ENCODE measurements at regions not wholly inside any gene's neighbourhood (a gene's known extent, or its start where the extent isn't known, plus 50 kb on each side); places are given as distances from the start of the nearest gene placed in this dataset.
A peak's percentile ranks its signal among the peaks of the same experiment; 100 is the strongest.

DNA sequence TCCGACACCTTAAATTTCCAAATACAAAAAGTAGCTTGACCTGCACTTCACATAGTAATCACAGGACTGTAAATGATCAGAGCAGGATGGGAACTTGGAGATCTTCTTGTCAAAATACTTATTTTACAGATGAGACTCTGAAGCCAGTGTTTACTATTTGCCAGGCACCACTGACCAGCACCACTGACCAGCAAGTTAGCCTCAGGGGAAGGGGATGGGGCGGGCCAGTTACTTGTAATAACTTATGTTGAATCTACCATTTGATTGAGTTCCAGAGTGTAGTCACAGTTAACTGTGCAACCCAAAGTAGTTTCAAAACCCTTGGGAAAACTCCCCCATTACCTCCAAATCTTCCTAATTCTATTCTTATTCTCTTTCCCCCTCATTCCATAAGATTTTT, 278.4 kb downstream of the PCNX1 start:
- H3K9ac ChIP-seq (ENCODE audit: low read length), result no peak overlapping the region
- H3K79me2 ChIP-seq (ENCODE audit: low read length), result no peaks in the 10 kb centered on the region
- H3K27ac ChIP-seq (ENCODE audit: low read length), result no peak overlapping the region
- DNase-seq, result no peak
- 0 out of 2 replicates have a peak, but pooled peaks cover 6% of the 10 kb centered on the region for H3K4me1 ChIP-seq (ENCODE audit: insufficient read depth, low read length)
- no peaks in the 10 kb centered on the region for H3K9me2 ChIP-seq (replicated peaks; ENCODE audit: low read length)
- no peak for ATAC-seq
- H2AFZ ChIP-seq (ENCODE audit: low read length), result no peak overlapping the region
- no peaks in the 10 kb centered on the region for H3K36me3 ChIP-seq (ENCODE audit: low read depth, low read length)
- CTCF ChIA-PET, result no interaction called here
- H3K4me3 ChIP-seq (ENCODE audit: low read length), result no peak overlapping the region
- H3K9me3 ChIP-seq (ENCODE audit: low read length), result no peaks in the 10 kb centered on the region
- H4K20me1 ChIP-seq (ENCODE audit: low read length), result no peaks in the 10 kb centered on the region
- POLR2A ChIA-PET (ENCODE audit: unreplicated experiment), result no interaction called here
- H3K4me2 ChIP-seq (ENCODE audit: low read length), result no peak overlapping the region
- TF ChIP-seq EZH2 (IDR thresholded peaks at IDR 0.05; ENCODE audit: low read length, unreplicated experiment), result no peak
- H3K27me3 ChIP-seq (ENCODE audit: low read length), result no peaks in the 10 kb centered on the region
- BruUV-seq (replicated peaks), result no TSS peak
- no peaks in the 10 kb centered on the region for H3F3A ChIP-seq (ENCODE audit: low read length, unreplicated experiment)
- intact Hi-C loops (cut with micrococcal nuclease), result no loop called here

DNA sequence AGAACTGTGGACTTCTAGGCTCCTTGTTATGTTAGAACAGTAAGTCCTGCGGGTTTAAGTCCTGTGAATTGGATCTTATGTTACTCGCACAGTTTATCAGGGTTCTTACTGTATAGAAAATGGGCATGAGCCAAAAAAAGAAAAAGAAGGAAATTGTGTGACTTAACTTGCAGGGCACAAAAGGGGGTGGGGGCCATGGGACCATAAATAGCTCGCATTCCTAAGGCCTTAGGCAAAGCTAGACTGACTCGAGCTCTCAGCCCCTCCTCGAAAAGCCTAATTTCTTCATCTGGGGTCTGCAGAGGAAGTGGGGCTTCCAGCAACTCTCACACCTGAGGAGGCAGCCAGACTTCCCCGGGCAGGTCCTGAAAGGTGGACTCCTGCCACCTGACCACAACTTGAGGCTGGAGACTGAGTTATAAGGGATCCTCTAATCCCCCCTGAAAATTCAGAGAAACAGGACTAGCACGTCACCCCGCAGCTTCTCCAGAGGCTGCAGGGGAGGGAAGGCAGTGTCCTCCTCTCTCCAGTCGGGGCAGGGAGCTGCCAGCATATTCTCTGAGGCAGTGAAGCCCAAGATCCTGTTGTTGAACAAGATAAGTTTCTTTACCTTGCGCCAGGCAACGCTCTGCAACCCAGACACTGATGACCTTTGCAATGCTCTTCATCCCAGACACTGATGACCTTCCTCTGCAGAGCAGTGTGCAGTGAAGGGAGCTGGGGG, 280.5 kb downstream of the PCNX1 start:
- Histone ChIP-seq H3F3A (ENCODE audit: low read length, unreplicated experiment) (no peaks in the 10 kb centered on the region), H4K20me1 (ENCODE audit: low read length) (no peaks in the 10 kb centered on the region), H3K9ac (ENCODE audit: low read length) (no peak overlapping the region), H3K9me2 (replicated peaks; ENCODE audit: low read length) (no peaks in the 10 kb centered on the region), H3K4me2 (ENCODE audit: low read length) (no peak overlapping the region), H3K36me3 (ENCODE audit: low read depth, low read length) (no peaks in the 10 kb centered on the region), H3K4me3 (ENCODE audit: low read length) (no peak overlapping the region), H3K9me3 (ENCODE audit: low read length) (no peaks in the 10 kb centered on the region), H2AFZ (ENCODE audit: low read length) (no peak overlapping the region), H3K79me2 (ENCODE audit: low read length) (no peaks in the 10 kb centered on the region), H3K27ac (ENCODE audit: low read length) (no peak overlapping the region), H3K4me1 (ENCODE audit: insufficient read depth, low read length) (0 out of 2 replicates have a peak, but pooled peaks cover 6% of the 10 kb centered on the region), H3K27me3 (ENCODE audit: low read length) (no peaks in the 10 kb centered on the region)
- BruUV-seq (replicated peaks), result no TSS peak
- TF ChIP-seq EZH2 (IDR thresholded peaks at IDR 0.05; ENCODE audit: low read length, unreplicated experiment) (no peak), EZH2phosphoT487 (IDR thresholded peaks at IDR 0.05; ENCODE audit: borderline replicate concordance, low read length) (no peak)
- TF ChIP-seq, protein P1, sequence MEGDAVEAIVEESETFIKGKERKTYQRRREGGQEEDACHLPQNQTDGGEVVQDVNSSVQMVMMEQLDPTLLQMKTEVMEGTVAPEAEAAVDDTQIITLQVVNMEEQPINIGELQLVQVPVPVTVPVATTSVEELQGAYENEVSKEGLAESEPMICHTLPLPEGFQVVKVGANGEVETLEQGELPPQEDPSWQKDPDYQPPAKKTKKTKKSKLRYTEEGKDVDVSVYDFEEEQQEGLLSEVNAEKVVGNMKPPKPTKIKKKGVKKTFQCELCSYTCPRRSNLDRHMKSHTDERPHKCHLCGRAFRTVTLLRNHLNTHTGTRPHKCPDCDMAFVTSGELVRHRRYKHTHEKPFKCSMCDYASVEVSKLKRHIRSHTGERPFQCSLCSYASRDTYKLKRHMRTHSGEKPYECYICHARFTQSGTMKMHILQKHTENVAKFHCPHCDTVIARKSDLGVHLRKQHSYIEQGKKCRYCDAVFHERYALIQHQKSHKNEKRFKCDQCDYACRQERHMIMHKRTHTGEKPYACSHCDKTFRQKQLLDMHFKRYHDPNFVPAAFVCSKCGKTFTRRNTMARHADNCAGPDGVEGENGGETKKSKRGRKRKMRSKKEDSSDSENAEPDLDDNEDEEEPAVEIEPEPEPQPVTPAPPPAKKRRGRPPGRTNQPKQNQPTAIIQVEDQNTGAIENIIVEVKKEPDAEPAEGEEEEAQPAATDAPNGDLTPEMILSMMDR (conservative IDR thresholded peaks at IDR 0.05; ENCODE audit: low read depth, low read length), result no peak
- DNase-seq (peak; percentile 24), ATAC-seq (no peak; the same call in 1 of the 2 replicates)
- ChIA-PET POLR2A (ENCODE audit: unreplicated experiment) (no interaction called here), CTCF (interaction anchor here (0.6 kb wide), 1 partner anchor 122 kb away, joined by 4 read pairs; no protein-coding TSS in a partner anchor)
- intact Hi-C loops (cut with micrococcal nuclease), result no loop called here

DNA sequence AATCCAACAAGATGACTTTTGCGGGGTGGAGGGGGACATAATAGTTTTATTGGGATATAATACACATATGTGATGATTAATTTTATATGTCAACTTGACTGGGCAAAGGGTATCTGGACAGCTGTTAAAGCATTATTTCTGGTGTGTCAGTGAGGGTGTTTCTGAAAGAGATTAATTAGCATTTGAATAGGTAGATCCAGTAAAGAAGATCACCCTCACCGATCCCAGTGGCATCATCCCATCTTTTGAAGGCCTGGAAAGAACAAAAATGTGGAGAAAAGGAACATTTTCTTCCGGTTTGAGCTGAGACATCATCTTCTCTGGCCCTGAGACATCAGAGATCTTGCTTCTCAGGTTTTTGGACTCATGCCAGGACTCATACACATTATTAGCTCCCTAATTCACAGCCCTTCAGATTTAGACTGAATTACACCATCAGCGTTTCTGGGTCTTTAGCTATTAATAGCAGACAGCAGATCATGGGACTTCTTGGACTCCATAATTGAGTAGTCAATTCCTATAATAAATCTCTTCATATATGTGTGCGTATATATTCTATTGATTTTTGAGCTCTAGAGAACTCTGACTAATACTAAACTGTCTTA, 283.6 kb downstream of the PCNX1 start:
- no peaks in the 10 kb centered on the region for H4K20me1 ChIP-seq (ENCODE audit: low read length)
- ChIA-PET POLR2A (ENCODE audit: unreplicated experiment) (no interaction called here), CTCF (no interaction called here)
- BruUV-seq (replicated peaks), result no TSS peak
- TF ChIP-seq EZH2 (IDR thresholded peaks at IDR 0.05; ENCODE audit: low read length, unreplicated experiment) (no peak), EZH2phosphoT487 (IDR thresholded peaks at IDR 0.05; ENCODE audit: borderline replicate concordance, low read length) (no peak)
- TF ChIP-seq, protein P1 (conservative IDR thresholded peaks at IDR 0.05; ENCODE audit: low read depth, low read length), result no peak
- no peaks in the 10 kb centered on the region for H3K27me3 ChIP-seq (ENCODE audit: low read length)
- no peak overlapping the region for H2AFZ ChIP-seq (ENCODE audit: low read length)
- no peak overlapping the region for H3K27ac ChIP-seq (ENCODE audit: low read length)
- DNase-seq (no peak), ATAC-seq (no peak)
- no peak overlapping the region for H3K9ac ChIP-seq (ENCODE audit: low read length)
- no peak overlapping the region for H3K4me3 ChIP-seq (ENCODE audit: low read length)
- intact Hi-C loops (cut with micrococcal nuclease), result no loop called here
- peaks cover 28% of the 10 kb centered on the region for H3K4me1 ChIP-seq (ENCODE audit: insufficient read depth, low read length)
- no peaks in the 10 kb centered on the region for H3K36me3 ChIP-seq (ENCODE audit: low read depth, low read length)
- H3K9me3 ChIP-seq (ENCODE audit: low read length), result no peaks in the 10 kb centered on the region
- no peaks in the 10 kb centered on the region for H3F3A ChIP-seq (ENCODE audit: low read length, unreplicated experiment)
- H3K9me2 ChIP-seq (replicated peaks; ENCODE audit: low read length), result no peaks in the 10 kb centered on the region
- H3K4me2 ChIP-seq (ENCODE audit: low read length), result no peak overlapping the region
- no peaks in the 10 kb centered on the region for H3K79me2 ChIP-seq (ENCODE audit: low read length)
